Loucy (cell line): ENCODE measurements at regions not wholly inside any gene's neighbourhood (a gene's known extent, or its start where the extent isn't known, plus 50 kb on each side); places are given as distances from the start of the nearest gene placed in this dataset.

ENCODE experiments used
- H2AFZ ChIP-seq: fragments of 200-600 bp; sonication (generic); 2 replicates; pipeline ENCODE4 v1.6.0; 2016; ENCODE audit warnings: antibody characterized with exemption, mild to moderate bottlenecking, low read length, moderate library complexity
- H3F3A ChIP-seq: fragments of 200-600 bp; 2 replicates; pipeline ENCODE4 v1.6.0; 2016; ENCODE audit warnings: antibody characterized with exemption, low read depth, mild to moderate bottlenecking
- H3K27me3 ChIP-seq: fragments of 200-600 bp; sonication (generic); 2 replicates; pipeline ENCODE4 v1.6.1; 2014; ENCODE audit warnings: low read length, mild to moderate bottlenecking; ENCODE audit not compliant: insufficient read depth, poor library complexity, severe bottlenecking
- H3K36me3 ChIP-seq: fragments of 200-600 bp; sonication (generic); 2 replicates; pipeline ENCODE4 v1.6.1; 2016; ENCODE audit warnings: low read length; ENCODE audit not compliant: insufficient read depth
- H3K4me1 ChIP-seq: fragments of 200-600 bp; sonication (generic); 2 replicates; pipeline ENCODE4 v1.5.1; 2014; ENCODE audit warnings: low read length, mild to moderate bottlenecking; ENCODE audit not compliant: insufficient read depth, poor library complexity, severe bottlenecking
- H3K4me2 ChIP-seq: fragments of 200-600 bp; sonication (generic); 2 replicates; pipeline ENCODE4 v1.6.0; 2014; ENCODE audit warnings: antibody characterized with exemption, low read length, low read depth, mild to moderate bottlenecking; ENCODE audit not compliant: poor library complexity, severe bottlenecking
- H3K4me3 ChIP-seq: fragments of 200-600 bp; sonication (generic); 2 replicates; pipeline ENCODE4 v1.5.1; 2014; ENCODE audit warnings: low read length, mild to moderate bottlenecking, mixed read lengths; ENCODE audit not compliant: poor library complexity, severe bottlenecking
- H3K79me2 ChIP-seq: fragments of 200-600 bp; sonication (generic); 2 replicates; pipeline ENCODE4 v1.6.1; 2014; ENCODE audit warnings: low read length; ENCODE audit not compliant: insufficient read depth
- H3K9ac ChIP-seq: fragments of 200-600 bp; sonication (generic); 2 replicates; pipeline ENCODE4 v1.6.0; 2014; ENCODE audit warnings: mild to moderate bottlenecking, low read depth, low read length, moderate library complexity; ENCODE audit not compliant: poor library complexity, severe bottlenecking
- H3K9me2 ChIP-seq: fragments of 200-600 bp; sonication (generic); replicated peaks from 2 replicates; pipeline ENCODE4 v1.6.1; 2016; ENCODE audit warnings: low read depth, low read length, mixed read lengths
- H3K9me3 ChIP-seq: fragments of 200-600 bp; sonication (generic); 2 replicates; pipeline ENCODE4 v1.6.1; 2014; ENCODE audit warnings: mild to moderate bottlenecking, antibody characterized with exemption, low read length, low read depth; ENCODE audit not compliant: insufficient read depth
- H4K20me1 ChIP-seq: fragments of 200-600 bp; sonication (generic); 2 replicates; pipeline ENCODE4 v1.6.0; 2014; ENCODE audit warnings: antibody characterized with exemption, low read length, mild to moderate bottlenecking; ENCODE audit not compliant: insufficient read depth, poor library complexity, severe bottlenecking
- EZH2phosphoT487 ChIP-seq: fragments of 200-600 bp; IDR thresholded peaks from 2 replicates; pipeline ENCODE4 v1.6.1; 2018; ENCODE audit warnings: antibody characterized with exemption, mild to moderate bottlenecking, moderate library complexity, borderline replicate concordance
- TF ChIP-seq, protein P1 (sequence below): fragments of 200-600 bp; sonication (generic); conservative IDR thresholded peaks from 2 replicates; pipeline ENCODE4 v1.5.1; 2014; ENCODE audit warnings: mild to moderate bottlenecking, antibody characterized with exemption, low read length

DNA sequence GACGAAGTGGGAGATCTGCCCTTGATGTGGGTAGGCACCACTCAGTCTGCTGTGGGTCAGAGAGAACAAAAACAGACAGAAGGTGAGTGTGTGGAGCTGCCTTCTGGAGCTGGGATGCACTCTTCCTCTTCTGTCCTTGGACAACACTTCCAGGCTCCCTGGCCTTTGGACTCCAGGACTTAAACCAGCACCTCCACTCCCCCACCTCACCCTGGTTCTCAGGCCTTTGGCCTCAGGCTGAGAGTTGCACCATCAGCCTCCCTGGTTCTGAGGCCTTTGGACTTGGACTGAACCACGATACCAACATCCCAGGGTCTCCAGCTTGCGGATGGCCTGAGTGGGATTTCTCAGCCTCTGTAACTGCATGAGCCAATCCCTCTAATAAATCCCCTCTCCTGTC is 68.1 kb upstream of the STUM start:
- H3K79me2 ChIP-seq: no peaks in the 10 kb centered on the region
- no peaks in the 10 kb centered on the region for H4K20me1 ChIP-seq
- H3K36me3 ChIP-seq: no peaks in the 10 kb centered on the region
- TF ChIP-seq EZH2phosphoT487: no peak
- TF ChIP-seq, protein P1, sequence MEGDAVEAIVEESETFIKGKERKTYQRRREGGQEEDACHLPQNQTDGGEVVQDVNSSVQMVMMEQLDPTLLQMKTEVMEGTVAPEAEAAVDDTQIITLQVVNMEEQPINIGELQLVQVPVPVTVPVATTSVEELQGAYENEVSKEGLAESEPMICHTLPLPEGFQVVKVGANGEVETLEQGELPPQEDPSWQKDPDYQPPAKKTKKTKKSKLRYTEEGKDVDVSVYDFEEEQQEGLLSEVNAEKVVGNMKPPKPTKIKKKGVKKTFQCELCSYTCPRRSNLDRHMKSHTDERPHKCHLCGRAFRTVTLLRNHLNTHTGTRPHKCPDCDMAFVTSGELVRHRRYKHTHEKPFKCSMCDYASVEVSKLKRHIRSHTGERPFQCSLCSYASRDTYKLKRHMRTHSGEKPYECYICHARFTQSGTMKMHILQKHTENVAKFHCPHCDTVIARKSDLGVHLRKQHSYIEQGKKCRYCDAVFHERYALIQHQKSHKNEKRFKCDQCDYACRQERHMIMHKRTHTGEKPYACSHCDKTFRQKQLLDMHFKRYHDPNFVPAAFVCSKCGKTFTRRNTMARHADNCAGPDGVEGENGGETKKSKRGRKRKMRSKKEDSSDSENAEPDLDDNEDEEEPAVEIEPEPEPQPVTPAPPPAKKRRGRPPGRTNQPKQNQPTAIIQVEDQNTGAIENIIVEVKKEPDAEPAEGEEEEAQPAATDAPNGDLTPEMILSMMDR: no peak
- no peak overlapping the region for H3K4me2 ChIP-seq
- no peaks in the 10 kb centered on the region for H3K9me3 ChIP-seq
- no peak overlapping the region for H3K4me3 ChIP-seq
- H3F3A ChIP-seq: no peaks in the 10 kb centered on the region
- H3K9ac ChIP-seq: no peak overlapping the region
- peaks cover 1% of the 10 kb centered on the region for H3K4me1 ChIP-seq
- H3K27me3 ChIP-seq: peaks cover 12% of the 10 kb centered on the region
- no peak overlapping the region for H2AFZ ChIP-seq
- no peaks in the 10 kb centered on the region for H3K9me2 ChIP-seq

DNA sequence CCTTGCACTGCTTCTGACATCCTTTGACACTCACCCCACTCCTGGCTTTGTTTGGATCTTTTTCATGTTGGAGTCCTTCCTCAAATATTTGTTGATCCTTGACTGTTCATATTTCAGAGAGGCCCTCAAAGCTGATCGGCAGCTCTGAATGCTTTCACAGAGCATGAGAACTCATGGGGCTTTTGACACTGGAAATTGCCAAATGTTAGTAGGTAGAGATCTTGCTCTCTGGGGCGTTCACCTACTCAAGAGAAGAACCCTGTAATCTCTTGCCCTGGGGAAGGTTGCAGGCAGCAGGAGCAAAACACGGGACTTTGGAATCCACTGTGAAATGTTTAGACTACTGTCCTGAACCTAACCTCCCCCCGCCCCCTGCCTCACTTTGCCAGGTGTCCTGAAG is 67.4 kb upstream of the STUM start:
- H3K36me3 ChIP-seq: no peaks in the 10 kb centered on the region
- H3K9ac ChIP-seq: no peak overlapping the region
- TF ChIP-seq, protein P1: no peak
- no peak for TF ChIP-seq EZH2phosphoT487
- H3K4me2 ChIP-seq: no peak overlapping the region
- no peak overlapping the region for H3K4me3 ChIP-seq
- peaks cover 2% of the 10 kb centered on the region for H3K4me1 ChIP-seq
- H3K27me3 ChIP-seq: peaks cover 12% of the 10 kb centered on the region
- no peak overlapping the region for H2AFZ ChIP-seq
- no peaks in the 10 kb centered on the region for H3K79me2 ChIP-seq
- no peaks in the 10 kb centered on the region for H4K20me1 ChIP-seq
- no peaks in the 10 kb centered on the region for H3F3A ChIP-seq
- H3K9me3 ChIP-seq: no peaks in the 10 kb centered on the region
- H3K9me2 ChIP-seq: no peaks in the 10 kb centered on the region

DNA sequence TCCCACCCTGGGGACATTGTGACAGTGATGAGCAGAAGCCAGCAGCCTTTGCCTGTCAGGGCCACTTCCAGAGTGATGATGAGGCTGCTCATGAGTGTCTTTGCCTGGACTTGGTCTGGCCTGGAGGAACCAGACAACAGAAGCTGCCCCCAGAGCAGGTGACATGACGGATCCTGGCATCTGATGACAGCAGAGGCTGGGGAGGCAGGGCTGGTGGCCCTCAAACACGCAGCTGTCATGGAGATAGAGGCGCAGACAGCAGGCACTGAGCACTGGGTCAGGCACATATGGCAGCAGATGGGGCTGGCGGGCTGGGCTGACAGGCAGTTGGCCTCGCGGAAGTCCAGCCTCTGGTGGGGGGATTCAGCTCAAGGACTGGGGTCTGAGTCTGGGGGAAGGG is 66.4 kb upstream of the STUM start:
- Histone ChIP-seq H3K9ac (no peak overlapping the region), H3K36me3 (no peaks in the 10 kb centered on the region), H3K4me3 (no peak overlapping the region), H3K27me3 (peaks cover 12% of the 10 kb centered on the region), H3F3A (no peaks in the 10 kb centered on the region), H3K79me2 (no peaks in the 10 kb centered on the region), H3K9me2 (no peaks in the 10 kb centered on the region), H2AFZ (no peak overlapping the region), H3K9me3 (no peaks in the 10 kb centered on the region), H4K20me1 (no peaks in the 10 kb centered on the region), H3K4me1 (peaks cover 8% of the 10 kb centered on the region), H3K4me2 (no peak overlapping the region)
- TF ChIP-seq, protein P1: no peak
- no peak for TF ChIP-seq EZH2phosphoT487
